ENCODE measurements at regions not wholly inside any gene's neighbourhood (a gene's known extent, or its start where the extent isn't known, plus 50 kb on each side); places are given as distances from the start of the nearest gene placed in this dataset.

DNA sequence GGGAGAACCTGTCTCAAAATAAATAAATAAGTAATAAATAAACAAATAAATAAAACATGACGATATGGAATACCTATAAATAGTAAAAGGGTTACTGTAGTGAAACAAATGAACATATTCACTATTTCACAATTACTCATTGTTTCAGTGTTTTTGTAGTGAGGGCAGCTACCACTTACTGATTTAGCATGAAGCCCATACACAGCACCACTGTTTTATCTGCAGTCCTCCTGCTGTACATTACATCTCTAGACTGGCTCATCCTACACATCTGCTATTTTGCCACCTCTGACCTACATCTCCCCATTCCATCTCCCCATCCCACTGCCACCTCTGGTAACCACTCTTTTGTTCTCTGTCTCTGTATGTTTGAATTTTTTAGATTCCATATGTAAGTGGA lies 332.7 kb upstream of the SMIM21 start (continued):
- TF ChIP-seq, protein P1, sequence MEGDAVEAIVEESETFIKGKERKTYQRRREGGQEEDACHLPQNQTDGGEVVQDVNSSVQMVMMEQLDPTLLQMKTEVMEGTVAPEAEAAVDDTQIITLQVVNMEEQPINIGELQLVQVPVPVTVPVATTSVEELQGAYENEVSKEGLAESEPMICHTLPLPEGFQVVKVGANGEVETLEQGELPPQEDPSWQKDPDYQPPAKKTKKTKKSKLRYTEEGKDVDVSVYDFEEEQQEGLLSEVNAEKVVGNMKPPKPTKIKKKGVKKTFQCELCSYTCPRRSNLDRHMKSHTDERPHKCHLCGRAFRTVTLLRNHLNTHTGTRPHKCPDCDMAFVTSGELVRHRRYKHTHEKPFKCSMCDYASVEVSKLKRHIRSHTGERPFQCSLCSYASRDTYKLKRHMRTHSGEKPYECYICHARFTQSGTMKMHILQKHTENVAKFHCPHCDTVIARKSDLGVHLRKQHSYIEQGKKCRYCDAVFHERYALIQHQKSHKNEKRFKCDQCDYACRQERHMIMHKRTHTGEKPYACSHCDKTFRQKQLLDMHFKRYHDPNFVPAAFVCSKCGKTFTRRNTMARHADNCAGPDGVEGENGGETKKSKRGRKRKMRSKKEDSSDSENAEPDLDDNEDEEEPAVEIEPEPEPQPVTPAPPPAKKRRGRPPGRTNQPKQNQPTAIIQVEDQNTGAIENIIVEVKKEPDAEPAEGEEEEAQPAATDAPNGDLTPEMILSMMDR (conservative IDR thresholded peaks at IDR 0.05; ENCODE audit: low read depth in 2 of 2): no peak
- TF ChIP-seq JUNB (IDR thresholded peaks at IDR 0.05; ENCODE audit: unreplicated experiment) (no peak), POLR2AphosphoS5 (IDR thresholded peaks at IDR 0.05; ENCODE audit: low read depth) (no peak), EZH2phosphoT487 (IDR thresholded peaks at IDR 0.05; ENCODE audit: unreplicated experiment) (no peak), NANOG (IDR thresholded peaks at IDR 0.05; ENCODE audit: borderline replicate concordance) (no peak), STAT1 (IDR thresholded peaks at IDR 0.05; ENCODE audit: unreplicated experiment) (no peak), ZNF331 (CRISPR knock-in tag; IDR thresholded peaks at IDR 0.05; ENCODE audit: low read depth) (no peak), ZNF114 (CRISPR knock-in tag; IDR thresholded peaks at IDR 0.05) (no peak), CREB1 (CRISPR knock-in tag; IDR thresholded peaks at IDR 0.05; ENCODE audit: low read depth) (no peak)
- TF ChIP-seq, protein P2, sequence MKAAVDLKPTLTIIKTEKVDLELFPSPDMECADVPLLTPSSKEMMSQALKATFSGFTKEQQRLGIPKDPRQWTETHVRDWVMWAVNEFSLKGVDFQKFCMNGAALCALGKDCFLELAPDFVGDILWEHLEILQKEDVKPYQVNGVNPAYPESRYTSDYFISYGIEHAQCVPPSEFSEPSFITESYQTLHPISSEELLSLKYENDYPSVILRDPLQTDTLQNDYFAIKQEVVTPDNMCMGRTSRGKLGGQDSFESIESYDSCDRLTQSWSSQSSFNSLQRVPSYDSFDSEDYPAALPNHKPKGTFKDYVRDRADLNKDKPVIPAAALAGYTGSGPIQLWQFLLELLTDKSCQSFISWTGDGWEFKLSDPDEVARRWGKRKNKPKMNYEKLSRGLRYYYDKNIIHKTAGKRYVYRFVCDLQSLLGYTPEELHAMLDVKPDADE (IDR thresholded peaks at IDR 0.05): no peak
- TF ChIP-seq, protein P3, sequence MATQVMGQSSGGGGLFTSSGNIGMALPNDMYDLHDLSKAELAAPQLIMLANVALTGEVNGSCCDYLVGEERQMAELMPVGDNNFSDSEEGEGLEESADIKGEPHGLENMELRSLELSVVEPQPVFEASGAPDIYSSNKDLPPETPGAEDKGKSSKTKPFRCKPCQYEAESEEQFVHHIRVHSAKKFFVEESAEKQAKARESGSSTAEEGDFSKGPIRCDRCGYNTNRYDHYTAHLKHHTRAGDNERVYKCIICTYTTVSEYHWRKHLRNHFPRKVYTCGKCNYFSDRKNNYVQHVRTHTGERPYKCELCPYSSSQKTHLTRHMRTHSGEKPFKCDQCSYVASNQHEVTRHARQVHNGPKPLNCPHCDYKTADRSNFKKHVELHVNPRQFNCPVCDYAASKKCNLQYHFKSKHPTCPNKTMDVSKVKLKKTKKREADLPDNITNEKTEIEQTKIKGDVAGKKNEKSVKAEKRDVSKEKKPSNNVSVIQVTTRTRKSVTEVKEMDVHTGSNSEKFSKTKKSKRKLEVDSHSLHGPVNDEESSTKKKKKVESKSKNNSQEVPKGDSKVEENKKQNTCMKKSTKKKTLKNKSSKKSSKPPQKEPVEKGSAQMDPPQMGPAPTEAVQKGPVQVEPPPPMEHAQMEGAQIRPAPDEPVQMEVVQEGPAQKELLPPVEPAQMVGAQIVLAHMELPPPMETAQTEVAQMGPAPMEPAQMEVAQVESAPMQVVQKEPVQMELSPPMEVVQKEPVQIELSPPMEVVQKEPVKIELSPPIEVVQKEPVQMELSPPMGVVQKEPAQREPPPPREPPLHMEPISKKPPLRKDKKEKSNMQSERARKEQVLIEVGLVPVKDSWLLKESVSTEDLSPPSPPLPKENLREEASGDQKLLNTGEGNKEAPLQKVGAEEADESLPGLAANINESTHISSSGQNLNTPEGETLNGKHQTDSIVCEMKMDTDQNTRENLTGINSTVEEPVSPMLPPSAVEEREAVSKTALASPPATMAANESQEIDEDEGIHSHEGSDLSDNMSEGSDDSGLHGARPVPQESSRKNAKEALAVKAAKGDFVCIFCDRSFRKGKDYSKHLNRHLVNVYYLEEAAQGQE (IDR thresholded peaks at IDR 0.05; ENCODE audit: unreplicated experiment): no peak

DNA sequence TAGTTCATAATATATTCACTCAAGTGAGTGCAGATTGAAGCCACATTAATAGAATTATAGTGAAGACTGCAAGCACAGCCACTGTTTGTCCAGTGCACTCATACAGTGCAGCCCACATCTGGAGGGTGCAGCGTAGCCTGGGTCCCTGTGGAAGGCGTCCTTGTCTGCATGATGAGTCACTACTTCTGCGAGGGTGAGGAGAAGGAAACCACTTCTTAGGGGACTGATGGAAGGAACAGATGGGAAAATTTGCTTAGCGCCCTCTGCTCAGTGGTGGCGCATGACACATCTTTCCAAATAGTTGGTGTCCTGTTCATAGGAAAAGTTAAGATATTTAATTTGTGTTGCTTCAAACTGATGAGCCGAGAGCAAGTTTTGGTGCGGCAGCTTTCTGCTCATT lies 330.4 kb upstream of the SMIM21 start:
- H3K36me3 ChIP-seq (ENCODE audit: insufficient read depth): no peaks in the 10 kb centered on the region
- no peaks in the 10 kb centered on the region for H3F3A ChIP-seq (replicated peaks; ENCODE audit: low read depth)
- no peak overlapping the region for H3K27ac ChIP-seq (ENCODE audit: low read depth)
- H3K4me1 ChIP-seq (ENCODE audit: insufficient read depth): no peaks in the 10 kb centered on the region
- H3K79me2 ChIP-seq (replicated peaks; ENCODE audit: insufficient read depth): no peaks in the 10 kb centered on the region
- no peak overlapping the region for H3K4me3 ChIP-seq
- H3K27ac Mint-ChIP-seq: no peak overlapping the region
- no peaks in the 10 kb centered on the region for H3K4me1 Mint-ChIP-seq
- H3K27me3 Mint-ChIP-seq (ENCODE audit: insufficient read depth, low read depth, poor library complexity): peaks cover 2% of the 10 kb centered on the region
- no peaks in the 10 kb centered on the region for H4K20me1 ChIP-seq (replicated peaks; ENCODE audit: insufficient read depth)
- no peak overlapping the region for H2AFZ ChIP-seq
- no peak overlapping the region for H3K4me2 ChIP-seq
- ATAC-seq (no peak), DNase-seq (ENCODE audit: low spot score) (no peak)
- H3K9me3 Mint-ChIP-seq: no peaks in the 10 kb centered on the region; the same call in 2 of the 3 replicates
- H3K27me3 ChIP-seq (ENCODE audit: insufficient read depth): no peaks in the 10 kb centered on the region
- H3K36me3 Mint-ChIP-seq (ENCODE audit: low read depth): no peaks in the 10 kb centered on the region
- H3K4me3 Mint-ChIP-seq: no peak overlapping the region
- H3K9me2 ChIP-seq (ENCODE audit: insufficient read depth): peaks cover 13% of the 10 kb centered on the region; the same call in 1 of the 2 replicates
- no peak for TF ChIP-seq EZH2 (IDR thresholded peaks at IDR 0.05; ENCODE audit: low read depth, unreplicated experiment)
- no peak for TF ChIP-seq ZNF114 (CRISPR knock-in tag; IDR thresholded peaks at IDR 0.05)
- TF ChIP-seq, protein P3 (IDR thresholded peaks at IDR 0.05; ENCODE audit: unreplicated experiment): no peak
- TF ChIP-seq JUNB (IDR thresholded peaks at IDR 0.05; ENCODE audit: unreplicated experiment): no peak
- TF ChIP-seq NANOG (IDR thresholded peaks at IDR 0.05; ENCODE audit: borderline replicate concordance): no peak
- no peak for TF ChIP-seq STAT1 (IDR thresholded peaks at IDR 0.05; ENCODE audit: unreplicated experiment)

Data from GM23338 (cell line).